ENCODE measurements at regions not wholly inside any gene's neighbourhood (a gene's known extent, or its start where the extent isn't known, plus 50 kb on each side); places are given as distances from the start of the nearest gene placed in this dataset.

DNA sequence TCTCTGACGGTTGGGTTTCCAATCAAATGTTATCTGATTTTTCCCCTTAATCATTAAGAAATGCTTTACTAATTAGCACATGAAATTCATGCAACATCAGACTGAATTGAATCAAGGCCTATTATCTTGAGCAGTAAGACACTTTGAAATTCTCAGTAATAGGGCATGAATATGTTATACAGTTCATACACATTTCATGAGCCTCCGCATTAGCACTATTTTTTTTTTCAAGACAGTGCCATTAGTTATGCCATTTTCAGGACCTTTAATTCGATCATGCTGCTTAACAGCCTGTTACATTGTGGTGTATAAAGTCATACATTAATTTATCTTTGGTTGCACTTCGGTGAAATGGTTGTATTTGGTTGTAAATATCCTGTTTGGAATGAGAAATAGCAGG is 862.6 kb upstream of the GOT2 start:
- TF ChIP-seq, protein P1, sequence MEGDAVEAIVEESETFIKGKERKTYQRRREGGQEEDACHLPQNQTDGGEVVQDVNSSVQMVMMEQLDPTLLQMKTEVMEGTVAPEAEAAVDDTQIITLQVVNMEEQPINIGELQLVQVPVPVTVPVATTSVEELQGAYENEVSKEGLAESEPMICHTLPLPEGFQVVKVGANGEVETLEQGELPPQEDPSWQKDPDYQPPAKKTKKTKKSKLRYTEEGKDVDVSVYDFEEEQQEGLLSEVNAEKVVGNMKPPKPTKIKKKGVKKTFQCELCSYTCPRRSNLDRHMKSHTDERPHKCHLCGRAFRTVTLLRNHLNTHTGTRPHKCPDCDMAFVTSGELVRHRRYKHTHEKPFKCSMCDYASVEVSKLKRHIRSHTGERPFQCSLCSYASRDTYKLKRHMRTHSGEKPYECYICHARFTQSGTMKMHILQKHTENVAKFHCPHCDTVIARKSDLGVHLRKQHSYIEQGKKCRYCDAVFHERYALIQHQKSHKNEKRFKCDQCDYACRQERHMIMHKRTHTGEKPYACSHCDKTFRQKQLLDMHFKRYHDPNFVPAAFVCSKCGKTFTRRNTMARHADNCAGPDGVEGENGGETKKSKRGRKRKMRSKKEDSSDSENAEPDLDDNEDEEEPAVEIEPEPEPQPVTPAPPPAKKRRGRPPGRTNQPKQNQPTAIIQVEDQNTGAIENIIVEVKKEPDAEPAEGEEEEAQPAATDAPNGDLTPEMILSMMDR (IDR thresholded peaks at IDR 0.05) = no peak
- no peak for TF ChIP-seq TCF7L2 (IDR thresholded peaks at IDR 0.05; ENCODE audit: low read depth, low read length)

All from Panc1 (cell line).